NCI-H1105 (cell line): ENCODE measurements at regions not wholly inside any gene's neighbourhood (a gene's known extent, or its start where the extent isn't known, plus 50 kb on each side); places are given as distances from the start of the nearest gene placed in this dataset.

Source experiments
- DNase-seq: peaks from one replicate; lab custom pipeline; 2025; lab: John Stamatoyannopoulos, UW

GRCh38 chr2:83561592-83561991, 897.5 kb downstream of the SUCLG1 start:
- no peak for DNase-seq

GRCh38 chr2:83536556-83536955, 922.5 kb downstream of the SUCLG1 start:
- DNase-seq: no peak

- DNase-seq: no peak
Observed at GRCh38 chr2:83534416-83534815, 924.7 kb downstream of the SUCLG1 start.

GRCh38 chr2:83531206-83531826, 927.8 kb downstream of the SUCLG1 start:
- DNase-seq: no peak

- DNase-seq: no peak
Observed at GRCh38 chr2:83528767-83529166, 930.3 kb downstream of the SUCLG1 start.

- no peak for DNase-seq
Observed at GRCh38 chr2:83522891-83523493, 936.1 kb downstream of the SUCLG1 start.

- no peak for DNase-seq
Observed at GRCh38 chr2:83517727-83518368, 941.2 kb downstream of the SUCLG1 start.

GRCh38 chr2:83516503-83516902, 942.6 kb downstream of the SUCLG1 start:
- no peak for DNase-seq

GRCh38 chr2:83487451-83487850, 971.6 kb downstream of the SUCLG1 start:
- no peak for DNase-seq

GRCh38 chr2:83481436-83481835, 977.6 kb downstream of the SUCLG1 start:
- no peak for DNase-seq

- no peak for DNase-seq
Observed at GRCh38 chr2:83478037-83478436, 981.0 kb downstream of the SUCLG1 start.

- DNase-seq: no peak
Observed at GRCh38 chr2:83475371-83475770, 983.7 kb downstream of the SUCLG1 start.

GRCh38 chr2:83471655-83472054, 987.4 kb downstream of the SUCLG1 start:
- DNase-seq: peak; percentile 3

GRCh38 chr2:83470928-83471327, 988.2 kb downstream of the SUCLG1 start:
- DNase-seq: no peak

GRCh38 chr2:83464444-83464843, 994.6 kb downstream of the SUCLG1 start:
- DNase-seq: no peak

GRCh38 chr2:83462881-83463280, 996.2 kb downstream of the SUCLG1 start:
- no peak for DNase-seq

- DNase-seq: no peak
Observed at GRCh38 chr2:83461135-83461534, 997.9 kb downstream of the SUCLG1 start.

GRCh38 chr2:83459456-83459855, 999.6 kb downstream of the SUCLG1 start:
- DNase-seq: no peak

GRCh38 chr2:83435989-83436388, 1023.1 kb downstream of the SUCLG1 start:
- no peak for DNase-seq

- no peak for DNase-seq
Observed at GRCh38 chr2:83420993-83421392, 1038.1 kb downstream of the SUCLG1 start.

GRCh38 chr2:83394134-83394904, 1064.8 kb downstream of the SUCLG1 start:
- no peak for DNase-seq

GRCh38 chr2:83388804-83389203, 1070.3 kb downstream of the SUCLG1 start:
- DNase-seq: no peak

- no peak for DNase-seq
Observed at GRCh38 chr2:83386549-83386948, 1072.5 kb downstream of the SUCLG1 start.
